Testis (tissue), 2 donors: ENCODE measurements at regions not wholly inside any gene's neighbourhood (a gene's known extent, or its start where the extent isn't known, plus 50 kb on each side); places are given as distances from the start of the nearest gene placed in this dataset.

Experiments
- CTCF ChIP-seq, 3 experiments: fragments of 450-650 bp in 2 of 3; fragments of 200-600 bp in 1 of 3; sonication (generic) in 1 of 3; IDR thresholded peaks; one replicate each; pipeline ENCODE4 v1.5.1; 2016 to 2019; ENCODE audit warnings: antibody characterized with exemption in 3 of 3, mild to moderate bottlenecking in 2 of 3, moderate library complexity in 1 of 3
- POLR2A ChIP-seq: fragments of 450-650 bp; IDR thresholded peaks from one replicate; pipeline ENCODE4 v1.6.1; 2017; ENCODE audit warnings: antibody characterized with exemption, mild to moderate bottlenecking, moderate library complexity

GRCh38 chr20:48308232-48308781 lies 519.5 kb downstream of the PREX1 start:
- no peak for TF ChIP-seq POLR2A
- TF ChIP-seq CTCF (IDR thresholded peaks at IDR 0.05), result no peak
